K562 (cell line): ENCODE measurements at regions not wholly inside any gene's neighbourhood (a gene's known extent, or its start where the extent isn't known, plus 50 kb on each side); places are given as distances from the start of the nearest gene placed in this dataset.

Experiments used
- CBX2 ChIP-seq: fragments of 200-600 bp; sonication (generic); IDR thresholded peaks from one replicate; pipeline ENCODE4 v1.6.1; 2012; ENCODE audit warnings: mild to moderate bottlenecking, low read length, inconsistent platforms; ENCODE audit not compliant: insufficient read depth, poor library complexity, severe bottlenecking
- CHCHD3 ChIP-seq: fragments of 250-450 bp; sonication (Bioruptor Pico); IDR thresholded peaks from 2 replicates; pipeline ENCODE4 v2.1.2; 2022; ENCODE audit warnings: mild to moderate bottlenecking
- CHD4 ChIP-seq: fragments of 200-600 bp; sonication (generic); IDR thresholded peaks from 3 replicates; pipeline ENCODE4 v1.6.1; 2012; ENCODE audit warnings: low read depth, mild to moderate bottlenecking, mixed read lengths, low read length, inconsistent platforms; ENCODE audit not compliant: insufficient read depth, insufficient replicate concordance, poor library complexity, severe bottlenecking
- CUX1 ChIP-seq: fragments of 200-800 bp; sonication (Bioruptor generic); IDR thresholded peaks from 2 replicates; pipeline ENCODE4 v1.6.1; 2016; ENCODE audit warnings: missing genetic modification characterization, missing compliant biosample characterization
- HDAC6 ChIP-seq: IDR thresholded peaks from 2 replicates; pipeline ENCODE4 v1.6.1; 2012; ENCODE audit warnings: low read depth, mild to moderate bottlenecking, control low read depth, inconsistent platforms, low read length, moderate library complexity
- HSF4 ChIP-seq: fragments of 250-450 bp; sonication (Bioruptor Pico); IDR thresholded peaks from 2 replicates; pipeline ENCODE4 v2.1.2; 2022; ENCODE audit warnings: mild to moderate bottlenecking, moderate library complexity, borderline replicate concordance
- NFRKB ChIP-seq: fragments of 450-650 bp; IDR thresholded peaks from 2 replicates; pipeline ENCODE4 v1.6.1; 2016; ENCODE audit warnings: low read depth
- POLR2A ChIP-seq: fragments of 450-650 bp; conservative IDR thresholded peaks from 2 replicates; pipeline ENCODE4 v1.6.1; 2016
- TBP ChIP-seq: optimal IDR thresholded peaks from 2 replicates; pipeline ENCODE3; 2011; ENCODE audit warnings: low read depth, low read length, improper control_type of control experiment
- ZNF282 ChIP-seq: sonication (generic); formaldehyde crosslinking; IDR thresholded peaks from 2 replicates; pipeline ENCODE4 v1.8.1; 2023; ENCODE audit warnings: missing genetic modification reagents
- TF ChIP-seq, protein P1 (sequence below): conservative IDR thresholded peaks from 2 replicates; pipeline ENCODE4 v1.6.1; 2011; ENCODE audit warnings: low read depth, mild to moderate bottlenecking, low read length; ENCODE audit not compliant: control insufficient read depth

DNA sequence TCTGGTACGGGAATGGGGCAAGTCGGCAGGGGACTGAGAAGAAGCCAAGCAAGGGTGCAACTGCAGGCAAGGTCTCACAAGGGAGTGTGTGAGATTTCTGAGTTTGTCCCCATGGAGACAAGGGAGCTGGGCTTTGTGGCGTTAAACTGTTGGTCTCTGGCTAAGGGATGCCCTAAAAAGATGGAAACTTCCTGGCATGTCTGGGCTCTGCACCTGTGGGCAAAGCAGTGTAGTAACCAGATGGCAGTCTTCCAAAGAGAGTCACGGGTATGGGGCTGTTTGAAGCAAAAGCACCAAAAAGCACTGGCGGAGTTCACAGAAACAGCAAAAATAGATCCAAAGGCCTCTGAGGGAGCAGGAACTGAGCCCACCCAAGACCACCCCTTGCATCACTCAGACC is 104.8 kb upstream of the SLC44A3 start:
- no peak for TF ChIP-seq POLR2A
- TF ChIP-seq, protein P1, sequence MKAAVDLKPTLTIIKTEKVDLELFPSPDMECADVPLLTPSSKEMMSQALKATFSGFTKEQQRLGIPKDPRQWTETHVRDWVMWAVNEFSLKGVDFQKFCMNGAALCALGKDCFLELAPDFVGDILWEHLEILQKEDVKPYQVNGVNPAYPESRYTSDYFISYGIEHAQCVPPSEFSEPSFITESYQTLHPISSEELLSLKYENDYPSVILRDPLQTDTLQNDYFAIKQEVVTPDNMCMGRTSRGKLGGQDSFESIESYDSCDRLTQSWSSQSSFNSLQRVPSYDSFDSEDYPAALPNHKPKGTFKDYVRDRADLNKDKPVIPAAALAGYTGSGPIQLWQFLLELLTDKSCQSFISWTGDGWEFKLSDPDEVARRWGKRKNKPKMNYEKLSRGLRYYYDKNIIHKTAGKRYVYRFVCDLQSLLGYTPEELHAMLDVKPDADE = no peak
- TF ChIP-seq CHD4 = no peak
- no peak for TF ChIP-seq ZNF282 (CRISPR knock-in tag)
- no peak for TF ChIP-seq NFRKB
- no peak for TF ChIP-seq CHCHD3
- no peak for TF ChIP-seq HDAC6
- TF ChIP-seq CUX1 (CRISPR knock-in tag) = no peak
- TF ChIP-seq TBP = no peak
- no peak for TF ChIP-seq HSF4 (CRISPR knock-in tag)
- TF ChIP-seq CBX2 = no peak
